GDM1 (cell line): ENCODE measurements at regions not wholly inside any gene's neighbourhood (a gene's known extent, or its start where the extent isn't known, plus 50 kb on each side); places are given as distances from the start of the nearest gene placed in this dataset.

Experiments
- DNase-seq: peaks from one replicate; lab custom pipeline; 2025; lab: John Stamatoyannopoulos, UW

DNA sequence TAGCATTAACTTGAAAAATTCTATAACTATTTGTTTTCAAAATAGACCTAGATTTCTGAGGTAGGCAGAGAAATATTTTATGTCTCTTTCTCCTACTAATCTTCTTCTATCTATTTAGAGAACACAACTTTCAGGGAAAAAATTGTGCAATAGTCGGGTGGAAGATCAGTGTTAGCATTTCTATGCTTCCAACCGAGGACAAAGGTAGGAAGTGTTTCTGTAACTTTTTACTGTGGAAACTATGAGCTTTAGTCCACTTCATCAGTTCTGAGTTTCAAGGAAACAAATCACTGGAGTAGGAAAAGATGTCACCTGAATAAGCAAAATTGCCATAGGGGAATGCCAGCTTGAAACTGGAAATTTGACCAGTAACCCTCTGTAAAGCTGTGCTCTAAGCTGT lies 207.7 kb upstream of the CTAGE1 start:
- no peak for DNase-seq

DNA sequence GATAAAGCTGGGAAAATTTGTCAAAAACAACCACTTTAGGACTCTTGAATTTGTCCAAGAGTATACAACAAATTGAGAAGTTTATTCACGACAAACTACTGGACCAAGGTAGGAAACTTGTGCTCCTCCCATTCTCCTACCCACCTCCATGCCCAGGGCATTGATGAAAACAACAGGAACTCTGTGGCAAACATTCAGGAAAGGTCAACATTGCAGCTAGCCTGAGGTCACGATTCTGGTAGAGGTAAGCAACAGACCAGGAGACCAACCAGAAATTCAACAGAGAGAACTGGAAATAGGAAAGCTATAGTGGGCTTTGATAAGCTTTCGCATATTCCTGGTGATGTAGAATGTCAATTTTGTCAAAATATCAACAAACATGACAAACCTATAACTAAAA lies 209.1 kb upstream of the CTAGE1 start:
- no peak for DNase-seq

DNA sequence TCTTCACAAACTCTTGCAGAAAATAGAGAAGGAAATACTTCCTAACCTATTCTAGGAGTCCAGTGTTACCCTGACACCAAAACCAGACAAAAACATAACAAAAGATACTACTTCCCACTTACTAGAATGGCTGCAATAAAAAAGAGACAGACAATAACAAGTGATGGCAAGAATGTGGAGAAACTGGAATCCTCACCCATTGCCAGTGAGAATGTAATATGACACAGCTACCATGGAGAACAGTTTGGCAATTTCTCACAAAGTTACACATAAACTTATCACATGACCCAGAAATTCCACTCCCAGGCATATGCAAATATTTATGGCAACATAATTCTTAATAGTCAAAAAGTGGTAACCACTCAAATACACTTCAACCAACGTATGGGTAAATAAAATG lies 209.8 kb upstream of the CTAGE1 start:
- DNase-seq, result no peak

DNA sequence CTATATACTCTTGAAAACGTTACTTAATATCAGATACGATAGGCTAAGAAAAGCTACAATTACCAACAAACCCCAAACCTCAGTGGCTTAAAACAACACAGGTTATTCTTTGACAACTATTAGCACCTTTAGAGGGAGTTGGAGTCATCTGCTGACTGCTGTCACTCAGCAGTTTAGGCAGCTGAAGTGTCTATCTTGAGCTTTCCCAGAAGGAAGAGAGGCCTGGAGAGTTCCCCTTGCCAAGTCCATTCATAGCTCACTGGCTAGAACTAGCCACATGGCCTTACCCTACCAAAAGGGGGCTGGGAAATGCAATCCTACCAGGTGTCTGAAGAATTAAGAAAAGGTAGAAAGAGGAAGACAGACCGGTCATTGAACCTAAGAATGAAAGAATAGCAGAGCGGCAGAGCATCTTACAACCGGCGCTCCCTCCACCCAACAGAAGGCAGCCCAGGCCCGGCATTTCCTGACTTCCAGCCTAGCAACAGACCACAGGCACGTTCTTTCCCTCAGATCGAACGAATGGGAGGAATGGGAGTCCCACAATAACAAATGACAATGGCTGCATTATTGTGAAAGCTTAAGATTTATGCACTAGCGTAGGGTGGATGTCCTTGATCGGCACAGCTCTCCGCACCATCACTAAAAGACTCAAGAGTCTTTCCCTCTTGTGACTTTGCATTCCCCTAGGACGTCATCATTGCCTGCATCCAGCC lies 211.2 kb upstream of the CTAGE1 start:
- no peak for DNase-seq

DNA sequence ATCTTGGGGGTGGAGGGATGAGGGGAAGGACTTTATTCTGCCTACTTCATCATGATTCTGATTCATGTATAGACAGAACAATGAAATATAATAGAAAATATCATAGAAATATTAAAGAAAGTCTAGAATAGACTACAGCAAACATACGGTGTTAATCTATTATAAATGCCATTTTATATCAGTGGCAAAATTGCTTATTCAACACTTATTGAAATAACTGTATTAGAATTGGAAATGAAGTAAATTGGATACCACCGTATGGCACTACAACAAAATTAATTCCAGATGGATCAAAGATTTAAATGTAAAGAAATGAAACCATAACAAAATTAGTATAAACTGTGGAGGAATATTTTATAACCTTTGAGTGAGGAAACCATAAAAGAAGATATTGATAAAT lies 213.3 kb upstream of the CTAGE1 start:
- DNase-seq, result no peak

DNA sequence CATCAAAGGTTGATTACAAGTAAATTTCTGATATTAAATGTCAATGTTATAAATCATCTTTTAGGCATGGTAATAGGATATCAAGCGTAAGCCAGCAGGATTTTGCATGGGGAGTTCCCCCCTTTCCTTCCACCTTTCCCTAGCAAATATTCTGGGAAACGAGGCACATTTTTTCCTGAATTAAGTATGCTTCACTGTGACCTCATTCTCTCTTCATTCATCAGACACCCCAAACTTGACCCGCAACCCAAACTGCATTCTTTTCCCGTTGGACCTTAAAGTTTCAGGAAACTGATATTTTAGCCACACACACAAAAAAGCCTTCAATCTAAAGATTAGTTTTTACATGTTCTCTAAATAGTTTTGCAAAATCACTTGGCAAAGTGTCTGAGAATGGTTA lies 214.5 kb upstream of the CTAGE1 start:
- DNase-seq, result no peak

DNA sequence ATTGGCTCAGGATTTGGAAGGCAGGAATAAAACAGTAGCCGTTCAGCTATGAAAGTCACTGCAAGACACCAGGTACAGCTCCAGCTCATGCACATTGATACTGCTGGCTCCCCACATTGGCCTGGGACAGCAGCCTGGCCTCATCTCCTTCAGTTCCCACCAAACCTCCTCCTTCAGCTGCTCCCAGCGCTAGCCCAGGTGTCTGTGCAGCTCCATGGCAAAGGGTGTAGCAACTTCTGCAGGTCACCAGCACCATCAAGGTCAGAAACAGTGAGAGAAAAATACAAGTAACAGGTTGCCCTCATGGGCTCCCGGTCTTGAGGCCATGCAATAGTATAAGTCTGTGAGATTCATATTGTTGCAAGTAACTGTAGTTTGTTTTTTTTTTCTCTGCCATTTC lies 216.7 kb upstream of the CTAGE1 start:
- DNase-seq, result no peak

DNA sequence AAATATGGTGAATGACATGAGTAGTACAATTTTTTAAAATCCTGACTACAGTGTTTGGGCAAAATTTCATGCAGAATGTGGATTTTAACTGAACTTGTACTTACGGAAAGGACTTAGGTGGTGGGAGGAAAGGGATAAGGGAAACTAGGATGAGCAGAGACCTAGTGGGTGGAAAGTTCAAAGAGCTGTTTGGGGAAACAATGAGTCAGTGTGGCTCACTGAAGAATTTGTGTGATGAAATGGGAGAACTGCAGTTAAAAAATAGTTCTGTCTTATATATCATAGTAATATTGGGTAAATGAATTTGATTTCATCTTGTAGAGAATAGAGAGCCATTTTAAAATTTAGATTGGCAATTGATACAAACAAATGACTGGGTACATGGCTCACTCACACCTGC lies 220.1 kb upstream of the CTAGE1 start:
- no peak for DNase-seq

DNA sequence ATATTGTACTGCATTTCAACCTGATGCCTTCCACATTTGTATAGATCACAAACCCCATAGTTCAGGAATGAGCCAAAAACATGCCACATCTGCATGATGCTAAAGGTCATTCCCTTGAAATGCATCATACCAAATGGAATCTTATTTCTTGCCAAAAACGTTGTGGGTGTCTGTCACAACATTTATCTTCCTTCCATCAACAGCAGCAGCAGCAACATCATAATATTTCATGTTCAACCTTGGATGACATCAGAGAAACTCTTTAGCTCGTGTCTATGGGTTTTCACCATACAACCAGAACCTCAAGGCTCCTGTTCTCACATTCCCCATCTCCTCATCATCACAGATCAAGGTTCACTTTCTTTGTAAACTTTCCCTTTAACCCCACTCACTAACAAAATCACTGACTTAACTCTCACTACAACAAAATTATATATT lies 221.3 kb upstream of the CTAGE1 start:
- DNase-seq, result no peak

DNA sequence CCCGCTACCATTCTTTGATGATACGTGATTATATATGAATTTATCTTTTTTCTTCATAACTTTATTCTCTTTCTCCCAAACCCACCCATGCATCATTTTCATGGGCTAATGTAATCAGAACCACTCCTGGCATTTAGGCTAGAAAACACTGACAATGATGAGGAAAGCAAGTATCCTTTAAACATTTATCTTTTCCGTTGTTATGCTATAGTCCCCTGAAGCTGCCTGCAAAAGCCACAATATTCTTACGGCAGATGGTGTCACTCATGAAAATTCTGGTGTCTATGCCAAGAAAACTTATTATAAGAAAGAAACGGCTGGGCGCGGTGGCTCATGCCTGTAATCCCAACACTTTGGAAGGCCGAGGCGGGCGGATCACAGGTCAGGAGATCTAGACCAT lies 221.8 kb upstream of the CTAGE1 start:
- DNase-seq, result no peak

DNA sequence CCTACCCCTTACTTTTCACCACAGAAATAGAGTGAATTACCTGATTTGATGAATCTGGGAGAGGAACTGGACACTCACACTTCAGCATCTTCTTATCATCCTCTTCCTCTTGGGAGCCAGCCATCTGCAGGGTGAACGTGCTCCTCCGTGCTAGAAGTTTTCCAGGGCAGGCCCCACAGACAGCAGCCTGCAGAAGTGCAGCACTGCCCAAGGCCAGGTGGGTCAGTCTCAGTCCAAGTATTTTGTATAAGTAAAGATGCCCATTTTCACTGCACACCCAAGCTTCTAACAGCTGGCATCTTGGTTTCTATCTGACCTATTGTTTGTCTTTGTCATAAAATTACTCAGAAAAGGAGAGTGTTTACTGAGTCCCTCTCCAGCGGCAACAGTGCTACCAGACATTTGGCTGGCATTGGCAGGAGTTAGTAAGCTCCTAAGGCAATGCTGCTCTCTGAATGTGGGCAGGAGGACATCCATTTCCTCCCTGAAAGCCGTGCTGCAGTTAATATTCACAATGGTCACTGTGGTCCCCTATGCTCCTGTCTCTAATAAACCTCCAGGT lies 222.6 kb upstream of the CTAGE1 start:
- DNase-seq, result no peak

DNA sequence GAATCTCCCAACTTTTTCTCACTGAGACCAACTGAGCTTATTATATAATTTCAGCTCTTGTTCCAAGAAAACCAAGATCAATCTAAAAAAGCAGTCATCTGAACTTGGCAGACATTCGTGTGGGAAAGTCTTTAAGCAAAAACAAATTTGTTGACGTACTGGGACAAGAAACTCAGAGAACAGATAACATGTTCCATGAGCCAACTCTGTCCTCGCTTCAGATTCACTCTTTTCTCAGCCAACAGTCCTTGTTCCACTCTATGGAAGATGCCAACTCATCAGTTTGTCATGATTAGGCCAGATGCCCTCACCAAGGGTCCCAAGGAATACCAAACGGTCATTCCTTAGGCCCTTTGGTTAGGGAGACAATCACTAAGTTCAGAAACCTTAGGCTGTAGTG lies 224.2 kb upstream of the CTAGE1 start:
- DNase-seq, result no peak

DNA sequence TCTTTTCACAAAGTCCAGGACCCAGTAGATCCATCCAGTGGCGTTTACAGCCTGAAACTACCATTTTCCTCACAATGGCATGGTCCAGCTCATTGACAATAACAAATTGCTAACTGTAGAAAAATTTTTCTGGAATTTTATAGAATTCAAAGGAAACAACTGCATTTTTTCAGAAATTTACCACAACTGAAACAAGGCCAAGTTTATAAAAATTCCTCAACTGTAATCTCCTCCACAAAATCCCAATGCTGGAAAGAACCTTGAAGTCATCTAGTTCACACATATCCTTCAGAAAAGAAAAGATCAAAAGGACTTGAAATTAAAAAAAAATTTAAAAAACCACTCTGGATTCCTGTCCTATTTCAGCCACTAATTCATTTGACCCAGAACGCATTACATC lies 226.0 kb upstream of the CTAGE1 start:
- no peak for DNase-seq

DNA sequence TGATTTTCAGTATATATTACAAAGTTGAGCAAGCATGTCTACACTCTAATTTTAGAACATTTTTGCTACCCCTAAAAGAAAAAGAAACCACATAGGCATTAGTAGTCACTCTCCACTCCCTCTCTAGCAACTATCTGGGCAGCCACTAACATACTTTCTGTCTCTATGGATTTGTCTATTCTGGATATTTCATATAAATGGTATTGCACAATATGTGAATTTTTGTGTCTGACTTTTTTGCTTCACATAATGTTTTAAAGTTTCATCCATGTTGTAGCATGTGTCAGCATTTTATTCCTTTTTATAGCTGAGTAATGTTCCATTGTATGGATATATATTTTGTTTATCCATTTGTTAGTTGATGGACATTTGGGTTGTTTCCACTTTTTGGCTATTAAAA lies 232.5 kb upstream of the CTAGE1 start:
- DNase-seq, result no peak

DNA sequence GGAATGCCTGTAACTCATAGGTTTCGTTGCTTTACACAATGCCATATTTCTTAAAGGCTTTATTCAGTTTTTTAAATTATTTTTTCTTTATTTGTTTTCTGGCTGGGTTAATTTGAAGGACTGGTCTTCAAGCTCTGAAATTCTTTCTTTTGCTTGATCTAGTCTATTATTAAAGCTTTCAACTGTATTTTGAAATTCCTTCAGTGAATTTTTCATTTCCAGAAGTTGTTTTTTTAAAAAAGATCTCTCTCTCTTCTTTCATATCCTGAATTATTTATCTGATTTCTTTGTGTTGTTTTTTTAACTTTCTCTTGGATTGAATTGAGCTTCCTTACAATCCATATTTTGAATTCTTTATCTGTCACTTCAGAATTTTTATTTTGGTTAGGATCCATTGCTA lies 239.9 kb upstream of the CTAGE1 start:
- no peak for DNase-seq

DNA sequence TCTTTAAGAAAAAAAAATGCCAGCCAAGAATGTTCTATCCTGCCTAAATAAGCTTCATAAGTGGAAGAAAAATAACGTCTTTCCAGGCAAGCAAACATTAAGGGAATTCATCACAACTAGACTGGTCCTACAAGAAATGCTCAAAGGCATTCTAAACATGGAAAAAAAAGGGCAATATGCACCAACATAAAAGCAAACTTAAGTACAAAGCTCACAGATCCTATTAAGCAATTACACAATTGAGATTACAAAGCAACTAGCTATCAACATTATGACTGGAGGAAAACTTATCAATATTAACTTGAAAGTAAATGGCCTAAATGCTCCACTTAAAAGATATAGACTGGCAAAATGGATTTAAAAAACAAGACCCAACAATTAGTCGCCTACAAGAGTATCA lies 240.6 kb upstream of the CTAGE1 start:
- no peak for DNase-seq

DNA sequence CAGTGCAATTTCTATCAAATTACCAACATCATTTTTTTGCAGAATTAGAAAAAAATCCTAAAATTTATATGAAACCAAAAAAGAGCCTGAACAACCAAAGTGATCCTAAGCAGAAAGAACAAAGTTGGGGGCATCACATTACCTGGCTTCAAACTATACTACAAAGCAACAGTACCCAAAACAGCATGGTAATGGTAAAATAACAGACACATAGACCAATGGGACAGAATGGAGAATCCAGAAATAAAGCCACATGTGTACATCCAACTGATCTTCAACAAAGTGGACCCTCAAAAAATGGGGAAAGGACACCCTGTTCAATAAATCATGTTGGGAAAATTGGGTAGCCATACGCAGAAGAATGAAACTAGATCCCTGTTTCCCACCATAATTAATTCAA lies 245.7 kb upstream of the CTAGE1 start:
- no peak for DNase-seq

DNA sequence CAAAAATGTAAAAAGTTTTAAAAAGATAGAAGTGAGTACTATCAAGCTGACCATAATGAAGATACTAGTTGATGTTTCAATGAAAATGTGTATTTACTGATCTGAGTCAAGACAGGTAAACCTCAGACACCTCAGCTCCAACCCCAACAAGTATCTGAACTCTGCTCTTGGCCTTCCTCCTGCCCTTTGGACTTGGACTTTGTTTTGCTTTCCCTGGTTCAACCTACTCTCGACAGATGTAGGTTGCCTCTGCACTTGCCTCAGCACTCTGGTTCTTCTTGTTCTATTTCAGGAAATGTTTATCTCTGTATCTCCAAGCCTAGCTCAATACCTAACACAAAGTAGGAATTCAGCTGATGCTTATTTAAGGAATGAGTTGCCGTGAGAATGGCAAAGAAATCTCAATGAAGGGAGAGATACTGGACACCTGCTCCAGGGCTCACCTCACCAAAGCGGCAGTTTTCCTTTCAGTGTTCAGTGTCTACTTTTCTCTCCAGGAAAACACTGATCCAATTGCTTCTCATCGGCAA lies 248.8 kb upstream of the CTAGE1 start:
- DNase-seq, result no peak

DNA sequence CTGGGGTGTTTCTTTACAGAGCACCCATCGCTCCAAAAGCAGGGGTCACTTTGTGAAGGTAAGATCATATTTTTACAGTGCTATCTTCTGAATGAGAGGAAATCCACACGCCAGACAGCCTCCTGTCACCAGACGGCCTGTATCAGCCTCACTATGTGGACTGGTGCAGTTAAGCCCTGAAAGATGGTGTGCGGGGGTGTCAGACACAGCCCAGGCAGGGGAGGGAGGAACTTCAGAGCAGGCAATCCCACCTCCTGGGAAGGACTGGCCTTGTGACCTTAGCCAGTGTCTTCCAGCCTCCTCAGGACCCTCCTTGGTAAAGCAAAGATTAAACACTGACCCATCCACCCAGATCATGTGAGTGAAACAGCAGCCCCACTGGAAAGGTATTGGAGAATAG lies 249.4 kb upstream of the CTAGE1 start:
- DNase-seq, result no peak

DNA sequence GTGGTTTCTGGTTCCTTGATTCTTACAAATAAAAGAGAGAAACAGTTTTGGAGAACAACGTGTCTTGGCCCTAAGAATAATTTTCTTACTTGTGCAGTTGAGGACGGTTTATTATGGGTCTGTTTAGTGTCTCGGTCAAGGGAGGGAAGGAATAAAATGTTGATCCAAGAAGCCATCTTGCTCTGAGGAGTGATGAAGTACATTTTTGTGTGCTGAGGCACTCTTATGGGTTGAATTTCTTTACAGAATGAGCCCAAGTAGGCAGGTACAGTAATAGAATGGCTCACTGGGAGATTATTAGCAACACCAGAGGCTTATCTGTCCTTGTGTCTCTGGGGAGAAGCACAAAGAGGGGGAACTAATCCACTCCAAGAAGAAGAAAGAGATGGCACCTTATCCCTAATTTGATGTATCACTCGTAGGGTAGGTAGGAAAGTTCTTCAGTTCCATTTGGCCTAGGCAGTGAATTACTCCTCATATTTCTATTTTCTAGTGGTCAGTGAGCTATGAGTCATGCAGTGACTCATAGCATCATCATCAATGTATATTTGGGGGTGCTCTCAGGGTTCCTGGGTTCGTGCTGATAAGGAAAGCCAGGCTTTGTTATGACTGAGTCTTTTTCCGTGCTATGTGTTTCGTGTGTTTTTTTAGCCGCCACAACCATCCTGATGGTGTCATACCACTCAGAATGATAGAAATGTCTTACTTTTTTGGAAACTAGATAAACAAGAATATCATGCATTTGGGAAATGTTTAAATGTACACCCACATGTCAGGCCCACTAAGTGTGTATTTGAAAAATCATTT lies 250.1 kb upstream of the CTAGE1 start:
- DNase-seq, result no peak

DNA sequence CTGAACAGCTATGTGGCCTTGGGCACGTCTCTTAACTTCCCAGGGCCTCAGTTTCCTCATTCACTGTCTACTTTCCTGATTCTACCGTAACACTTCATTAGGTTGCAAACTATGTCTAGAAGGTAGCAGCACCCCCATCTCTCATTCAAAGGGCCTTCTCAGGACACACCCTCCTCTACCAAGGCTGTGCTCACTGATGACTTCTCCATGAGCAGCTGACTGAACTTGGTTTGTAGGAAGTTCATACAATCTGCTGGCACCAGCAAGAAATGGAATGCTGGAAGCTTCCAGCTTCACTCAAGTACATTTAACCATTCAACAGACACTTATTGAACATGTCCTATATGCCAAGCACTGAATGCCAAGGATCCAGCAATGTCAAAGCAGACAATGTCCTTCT lies 250.8 kb upstream of the CTAGE1 start:
- no peak for DNase-seq

DNA sequence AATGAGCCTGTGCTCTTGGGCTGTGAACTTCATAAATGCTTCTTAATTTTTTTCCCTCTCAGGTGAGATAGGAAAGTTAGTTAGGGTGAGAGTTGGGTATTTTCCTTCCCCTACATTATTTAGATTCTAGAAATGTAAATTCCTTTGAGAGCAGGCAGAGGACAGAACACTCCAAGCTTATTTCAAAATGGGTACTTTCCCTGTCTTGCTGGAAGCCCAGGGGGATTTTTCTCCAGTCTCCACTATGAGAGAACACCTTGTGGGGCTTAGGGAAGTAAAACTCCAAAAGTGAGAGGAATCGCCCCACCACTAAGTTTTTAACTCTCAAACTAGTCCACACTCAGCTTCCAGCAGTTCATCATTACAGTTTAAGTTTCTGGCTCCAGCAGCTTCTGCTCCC lies 253.2 kb upstream of the CTAGE1 start:
- no peak for DNase-seq

DNA sequence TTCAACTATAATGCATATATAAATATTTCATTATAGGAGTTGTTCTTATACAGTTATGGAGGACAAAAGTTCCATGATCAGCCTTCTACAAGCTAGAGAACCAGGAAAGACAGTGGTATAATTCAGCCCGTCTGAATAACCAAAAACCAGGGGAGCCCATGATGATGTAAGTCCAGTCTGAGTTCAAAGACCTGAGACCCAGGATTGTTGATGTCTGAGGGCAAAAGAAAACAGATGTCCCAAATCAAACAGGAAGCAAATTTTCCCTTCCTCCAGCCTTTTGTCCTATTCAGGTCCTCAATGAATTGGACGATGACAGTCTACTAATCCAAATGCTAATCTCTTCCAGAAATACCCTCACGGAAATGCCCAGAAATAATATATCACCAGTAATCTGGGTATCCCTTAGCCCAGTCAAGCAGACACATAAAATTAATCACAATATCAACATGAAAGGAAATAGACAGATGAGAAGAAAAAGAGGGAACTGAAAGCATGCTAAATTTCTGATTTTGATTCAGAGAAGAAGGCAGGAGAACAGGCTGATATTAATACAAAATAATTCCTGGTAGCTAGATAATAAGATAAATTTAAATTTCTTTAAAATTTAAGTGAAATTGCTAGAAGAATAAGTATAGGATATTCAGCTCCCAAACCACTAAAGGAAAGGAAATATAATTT lies 255.6 kb upstream of the CTAGE1 start:
- DNase-seq, result no peak
